ENCODE measurements at regions not wholly inside any gene's neighbourhood (a gene's known extent, or its start where the extent isn't known, plus 50 kb on each side); places are given as distances from the start of the nearest gene placed in this dataset.

GRCh38 chr14:44317441-44317746 is 189.7 kb downstream of the FSCB start:
- TF ChIP-seq, protein P1, sequence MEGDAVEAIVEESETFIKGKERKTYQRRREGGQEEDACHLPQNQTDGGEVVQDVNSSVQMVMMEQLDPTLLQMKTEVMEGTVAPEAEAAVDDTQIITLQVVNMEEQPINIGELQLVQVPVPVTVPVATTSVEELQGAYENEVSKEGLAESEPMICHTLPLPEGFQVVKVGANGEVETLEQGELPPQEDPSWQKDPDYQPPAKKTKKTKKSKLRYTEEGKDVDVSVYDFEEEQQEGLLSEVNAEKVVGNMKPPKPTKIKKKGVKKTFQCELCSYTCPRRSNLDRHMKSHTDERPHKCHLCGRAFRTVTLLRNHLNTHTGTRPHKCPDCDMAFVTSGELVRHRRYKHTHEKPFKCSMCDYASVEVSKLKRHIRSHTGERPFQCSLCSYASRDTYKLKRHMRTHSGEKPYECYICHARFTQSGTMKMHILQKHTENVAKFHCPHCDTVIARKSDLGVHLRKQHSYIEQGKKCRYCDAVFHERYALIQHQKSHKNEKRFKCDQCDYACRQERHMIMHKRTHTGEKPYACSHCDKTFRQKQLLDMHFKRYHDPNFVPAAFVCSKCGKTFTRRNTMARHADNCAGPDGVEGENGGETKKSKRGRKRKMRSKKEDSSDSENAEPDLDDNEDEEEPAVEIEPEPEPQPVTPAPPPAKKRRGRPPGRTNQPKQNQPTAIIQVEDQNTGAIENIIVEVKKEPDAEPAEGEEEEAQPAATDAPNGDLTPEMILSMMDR (IDR thresholded peaks at IDR 0.05 in 8 of 11, conservative IDR thresholded peaks at IDR 0.05 in 3 of 11) = no peak
- TF ChIP-seq POLR2A (IDR thresholded peaks at IDR 0.05) = no peak

All from spleen (tissue), 7 donors.